OCI-LY1 (cell line): ENCODE measurements at regions not wholly inside any gene's neighbourhood (a gene's known extent, or its start where the extent isn't known, plus 50 kb on each side); places are given as distances from the start of the nearest gene placed in this dataset.

Experiments used
- H2AFZ ChIP-seq: fragments of 200-600 bp; sonication (generic), shearing (Covaris generic); 2 replicates; pipeline ENCODE4 v1.6.0; 2014; ENCODE audit warnings: antibody characterized with exemption, mild to moderate bottlenecking, low read length
- H3F3A ChIP-seq: fragments of 200-600 bp; sonication (generic), shearing (Covaris generic); 2 replicates; pipeline ENCODE4 v1.6.0; 2014; ENCODE audit warnings: mild to moderate bottlenecking, antibody characterized with exemption, low read length, moderate library complexity; ENCODE audit not compliant: insufficient read depth
- H3K27ac ChIP-seq: fragments of 200-600 bp; sonication (generic); 2 replicates; pipeline ENCODE4 v1.5.1; 2014; ENCODE audit warnings: low read length, mixed run types, mild to moderate bottlenecking, low read depth; ENCODE audit not compliant: poor library complexity, severe bottlenecking
- H3K27me3 ChIP-seq: fragments of 200-600 bp; sonication (generic); 2 replicates; pipeline ENCODE4 v1.6.0; 2014; ENCODE audit warnings: antibody characterized with exemption, mild to moderate bottlenecking, low read length, moderate library complexity; ENCODE audit not compliant: insufficient read depth
- H3K36me3 ChIP-seq: fragments of 200-600 bp; sonication (generic); 2 replicates; pipeline ENCODE4 v1.6.1; 2014; ENCODE audit warnings: mild to moderate bottlenecking, antibody characterized with exemption, low read length, moderate library complexity, mixed read lengths; ENCODE audit not compliant: insufficient read depth
- H3K4me1 ChIP-seq: fragments of 200-600 bp; sonication (generic); 2 replicates; pipeline ENCODE4 v1.5.1; 2014; ENCODE audit warnings: mild to moderate bottlenecking, low read length, moderate library complexity; ENCODE audit not compliant: insufficient read depth, severe bottlenecking
- H3K4me2 ChIP-seq: fragments of 200-600 bp; sonication (generic), shearing (Covaris generic); 2 replicates; pipeline ENCODE4 v1.6.1; 2014; ENCODE audit warnings: low read length
- H3K4me3 ChIP-seq: fragments of 200-600 bp; sonication (generic); 2 replicates; pipeline ENCODE4 v1.5.1; 2014; ENCODE audit warnings: low read length, low read depth, mild to moderate bottlenecking, mixed read lengths; ENCODE audit not compliant: poor library complexity, severe bottlenecking
- H3K79me2 ChIP-seq: fragments of 200-600 bp; shearing (Covaris generic); 2 replicates; pipeline ENCODE4 v1.6.1; 2016; ENCODE audit warnings: mixed run types, low read length, mixed read lengths; ENCODE audit not compliant: insufficient read depth
- H3K9ac ChIP-seq: fragments of 200-600 bp; sonication (generic), shearing (Covaris generic); 2 replicates; pipeline ENCODE4 v1.6.1; 2014; ENCODE audit warnings: mild to moderate bottlenecking, low read length, mixed read lengths
- H3K9me2 ChIP-seq: fragments of 200-600 bp; sonication (generic), shearing (Covaris generic); 2 replicates; pipeline ENCODE4 v1.6.1; 2014; ENCODE audit warnings: low read depth, mild to moderate bottlenecking, low read length, mixed read lengths
- H3K9me3 ChIP-seq: fragments of 200-600 bp; shearing (Covaris generic); 2 replicates; pipeline ENCODE4 v1.6.1; 2014; ENCODE audit warnings: low read length, mixed read lengths
- H4K20me1 ChIP-seq: fragments of 200-600 bp; sonication (generic), shearing (Covaris generic); 2 replicates; pipeline ENCODE4 v1.6.0; 2016; ENCODE audit warnings: mild to moderate bottlenecking, low read length; ENCODE audit not compliant: insufficient read depth
- EZH2 ChIP-seq: fragments of 200-600 bp; sonication (generic), shearing (Covaris generic); IDR thresholded peaks from 2 replicates; pipeline ENCODE4 v1.8.0; 2017; ENCODE audit warnings: borderline replicate concordance, mixed run types, mild to moderate bottlenecking, antibody characterized with exemption, low read length, moderate library complexity, mixed read lengths
- TF ChIP-seq, protein P1 (sequence below): fragments of 200-600 bp; sonication (generic), shearing (Covaris generic); IDR thresholded peaks from 2 replicates; pipeline ENCODE4 v1.5.1; 2017; ENCODE audit warnings: mild to moderate bottlenecking, antibody characterized with exemption, low read length, moderate library complexity, mixed read lengths

DNA sequence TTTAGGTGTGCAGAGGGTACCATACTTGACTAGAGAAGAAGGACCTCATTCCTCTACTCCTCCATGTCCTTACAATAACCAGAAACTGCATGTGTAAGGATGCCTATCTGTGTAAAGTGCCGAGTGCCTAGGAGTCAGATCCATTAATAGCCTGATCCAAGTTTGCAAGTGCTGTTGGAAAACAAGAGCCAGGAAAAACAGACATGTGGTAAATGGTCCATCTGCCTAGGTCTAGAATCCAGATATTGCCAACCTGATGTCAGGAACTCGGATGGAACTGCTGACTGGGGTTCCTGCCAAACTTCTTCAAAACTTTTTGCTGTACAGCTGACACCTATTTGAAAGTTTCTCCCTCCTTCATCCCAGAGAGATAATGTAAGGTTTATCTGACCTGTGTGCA lies 239.4 kb upstream of the CAMK1G start:
- Histone ChIP-seq H3K4me2 (no peak overlapping the region), H3K9me2 (no peaks in the 10 kb centered on the region), H3K4me1 (no peaks in the 10 kb centered on the region), H4K20me1 (no peaks in the 10 kb centered on the region), H3K27ac (no peak overlapping the region), H2AFZ (no peak overlapping the region), H3K27me3 (no peaks in the 10 kb centered on the region), H3K79me2 (no peaks in the 10 kb centered on the region), H3K4me3 (no peak overlapping the region), H3K9ac (no peak overlapping the region), H3F3A (no peaks in the 10 kb centered on the region), H3K36me3 (no peaks in the 10 kb centered on the region), H3K9me3 (no peaks in the 10 kb centered on the region)
- TF ChIP-seq EZH2, result no peak
- TF ChIP-seq, protein P1, sequence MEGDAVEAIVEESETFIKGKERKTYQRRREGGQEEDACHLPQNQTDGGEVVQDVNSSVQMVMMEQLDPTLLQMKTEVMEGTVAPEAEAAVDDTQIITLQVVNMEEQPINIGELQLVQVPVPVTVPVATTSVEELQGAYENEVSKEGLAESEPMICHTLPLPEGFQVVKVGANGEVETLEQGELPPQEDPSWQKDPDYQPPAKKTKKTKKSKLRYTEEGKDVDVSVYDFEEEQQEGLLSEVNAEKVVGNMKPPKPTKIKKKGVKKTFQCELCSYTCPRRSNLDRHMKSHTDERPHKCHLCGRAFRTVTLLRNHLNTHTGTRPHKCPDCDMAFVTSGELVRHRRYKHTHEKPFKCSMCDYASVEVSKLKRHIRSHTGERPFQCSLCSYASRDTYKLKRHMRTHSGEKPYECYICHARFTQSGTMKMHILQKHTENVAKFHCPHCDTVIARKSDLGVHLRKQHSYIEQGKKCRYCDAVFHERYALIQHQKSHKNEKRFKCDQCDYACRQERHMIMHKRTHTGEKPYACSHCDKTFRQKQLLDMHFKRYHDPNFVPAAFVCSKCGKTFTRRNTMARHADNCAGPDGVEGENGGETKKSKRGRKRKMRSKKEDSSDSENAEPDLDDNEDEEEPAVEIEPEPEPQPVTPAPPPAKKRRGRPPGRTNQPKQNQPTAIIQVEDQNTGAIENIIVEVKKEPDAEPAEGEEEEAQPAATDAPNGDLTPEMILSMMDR, result no peak

DNA sequence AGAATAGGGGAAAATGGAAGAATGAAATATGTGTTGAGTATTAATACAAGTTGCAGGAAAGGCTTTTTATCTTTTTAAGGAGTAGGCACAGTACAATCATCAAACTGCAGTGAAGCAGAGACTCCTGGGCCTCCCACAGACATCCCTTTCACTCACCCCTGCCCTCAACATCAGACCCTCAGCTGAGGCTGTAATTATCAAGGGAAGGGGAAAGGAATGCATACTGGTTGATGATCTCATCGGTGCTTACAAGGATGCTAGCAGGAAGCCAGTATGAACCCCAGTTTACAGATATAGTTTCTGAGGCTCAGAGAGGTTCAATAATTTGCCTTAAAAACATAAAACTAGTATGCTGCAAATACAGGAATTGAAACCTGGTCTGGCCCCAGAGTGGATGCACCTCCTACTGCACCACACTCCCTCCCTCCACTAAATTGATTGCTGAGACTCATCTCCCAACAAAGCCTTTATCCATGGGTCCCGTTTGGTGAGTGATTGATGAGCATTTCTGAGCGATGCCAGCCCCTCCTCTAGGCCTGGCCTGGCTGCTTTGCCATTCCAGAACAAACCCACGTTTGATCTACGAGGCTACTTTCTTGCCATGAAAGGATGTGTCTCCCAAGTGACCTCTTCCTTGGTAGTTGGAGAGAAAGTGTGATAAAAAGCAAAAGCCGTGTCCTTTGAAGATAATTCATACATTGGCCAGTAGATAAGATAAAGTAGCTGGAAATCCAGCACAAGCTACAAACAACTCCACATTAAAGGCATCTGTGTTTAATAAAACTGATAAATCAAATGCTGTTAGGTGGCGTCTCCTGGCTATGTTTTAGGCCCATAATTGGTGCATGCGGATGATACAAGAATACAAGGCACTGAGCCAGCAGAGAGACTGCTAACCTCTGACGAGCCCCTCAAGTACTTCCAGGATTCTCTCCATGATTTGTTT lies 233.9 kb upstream of the CAMK1G start:
- H3K27me3 ChIP-seq, result no peaks in the 10 kb centered on the region
- H3K9ac ChIP-seq, result no peak overlapping the region
- H3K9me3 ChIP-seq, result no peaks in the 10 kb centered on the region
- no peaks in the 10 kb centered on the region for H3K4me1 ChIP-seq
- H3K36me3 ChIP-seq, result no peaks in the 10 kb centered on the region
- no peak for TF ChIP-seq EZH2
- TF ChIP-seq, protein P1, result no peak
- H3K27ac ChIP-seq, result no peak overlapping the region
- H3K4me3 ChIP-seq, result no peak overlapping the region
- H4K20me1 ChIP-seq, result no peaks in the 10 kb centered on the region
- H2AFZ ChIP-seq, result no peak overlapping the region
- no peaks in the 10 kb centered on the region for H3F3A ChIP-seq
- no peaks in the 10 kb centered on the region for H3K9me2 ChIP-seq
- no peaks in the 10 kb centered on the region for H3K79me2 ChIP-seq
- no peak overlapping the region for H3K4me2 ChIP-seq

DNA sequence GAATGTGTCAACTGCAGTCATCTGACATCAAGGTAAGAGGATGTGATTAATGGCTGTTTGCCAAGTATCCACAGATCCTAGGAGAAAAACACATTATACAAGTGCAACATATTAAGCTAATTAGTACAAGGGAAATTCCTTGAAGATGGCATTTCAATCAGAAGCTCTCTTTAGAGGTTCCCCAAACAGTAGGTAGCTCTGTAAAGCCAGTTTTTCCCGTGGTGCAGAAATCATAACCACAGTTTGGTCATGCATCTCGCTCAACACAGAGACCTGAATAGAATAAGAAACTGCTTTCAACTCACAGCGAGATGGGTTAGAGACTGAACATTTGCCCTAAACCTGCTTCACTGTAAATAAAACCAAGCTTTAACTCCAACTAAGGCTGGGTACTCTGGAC lies 230.5 kb upstream of the CAMK1G start:
- Histone ChIP-seq H3F3A (no peaks in the 10 kb centered on the region), H3K27me3 (no peaks in the 10 kb centered on the region), H3K9me2 (no peaks in the 10 kb centered on the region), H4K20me1 (no peaks in the 10 kb centered on the region), H3K4me3 (no peak overlapping the region), H3K36me3 (no peaks in the 10 kb centered on the region), H3K9me3 (no peaks in the 10 kb centered on the region), H3K4me1 (no peaks in the 10 kb centered on the region), H3K4me2 (no peak overlapping the region), H3K27ac (no peak overlapping the region), H2AFZ (no peak overlapping the region), H3K9ac (no peak overlapping the region), H3K79me2 (no peaks in the 10 kb centered on the region)
- TF ChIP-seq EZH2, result no peak
- TF ChIP-seq, protein P1, result no peak
